Right cardiac atrium (tissue), 5 donors: ENCODE measurements at regions not wholly inside any gene's neighbourhood (a gene's known extent, or its start where the extent isn't known, plus 50 kb on each side); places are given as distances from the start of the nearest gene placed in this dataset.
"Not testable (repeated sequence)": the region's sequence is repeated elsewhere in the genome, so short reads cannot be mapped to it uniquely, and the experiment has no call there.

Source experiments
- ATAC-seq, 2 donors: fragments of 200-7000 bp; cut with Tn5 transposase; one replicate each; pipeline versions ENCODE4 v1.8.0 to v1.9.1; 2020; ENCODE audit warnings: moderate library complexity in 2 of 2, mild to moderate bottlenecking in 1 of 2
- DNase-seq, 3 donors: peaks; one replicate each; pipeline ENCODE4 v3.0.0-alpha.2; 2020
- H3K27ac ChIP-seq: one replicate; pipeline ENCODE4 v1.5.1; 2013; ENCODE audit warnings: mild to moderate bottlenecking, low read length, control low read depth, moderate library complexity
- H3K27me3 ChIP-seq: one replicate; pipeline ENCODE4 v1.6.1; 2013; ENCODE audit not compliant: control insufficient read depth, insufficient read depth
- H3K4me1 ChIP-seq: one replicate; pipeline ENCODE4 v1.6.1; 2013; ENCODE audit warnings: low read length; ENCODE audit not compliant: control insufficient read depth, insufficient read depth
- H3K4me3 ChIP-seq: one replicate; pipeline ENCODE4 v1.5.1; 2013; ENCODE audit warnings: low read length, control low read depth
- H3K9me3 ChIP-seq: one replicate; pipeline ENCODE4 v1.6.1; 2013; ENCODE audit warnings: low read length; ENCODE audit not compliant: control insufficient read depth
- WGBS: extraction: QIAGEN DNeasy Blood & Tissue Kit; methylation state at CpG from one replicate; pipeline ENCODE4 v1.1.7; 2013; 5-methylcytosine and 5-hydroxymethylcytosine counted together
- intact Hi-C, 4 donors: fragments of 100-400 bp; cut with DNase I; formaldehyde crosslinking; loops; one replicate each; pipeline versions ENCODE4 v1.11.0 to v1.14.0; 2022 to 2023
- donor health status: healthy with polysubstance abuse.
- donor health status: DM: no; HTN: yes; CAD: no.
- donor health status: DM: no; HTN: no; CAD: no.
- donor health status: DM: no; HTN: yes; CAD: no; lungs with severe emphysema.
- donor health status: DM: yes; HTN: yes; CAD: no.

DNA sequence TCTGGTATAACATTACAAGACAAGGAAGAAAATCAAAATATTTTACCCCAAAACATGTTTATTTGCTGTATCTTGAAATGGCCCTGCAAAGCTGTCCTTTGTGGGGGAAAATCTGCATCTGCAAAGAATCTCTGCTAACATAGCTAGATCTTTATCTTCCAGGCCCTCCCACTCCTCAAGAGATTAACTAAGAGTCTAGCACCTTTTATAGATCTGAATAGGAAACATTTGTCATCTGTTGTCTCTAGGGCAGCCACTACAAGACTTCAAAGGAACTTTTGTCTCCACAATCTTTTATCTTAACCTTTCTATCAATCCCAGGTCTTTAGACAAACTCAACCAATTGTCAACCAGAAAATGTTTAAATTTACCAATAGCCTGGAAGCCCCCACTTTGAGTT is 427.6 kb upstream of the ID2 start:
- H3K9me3 ChIP-seq, DNase-seq, H3K27ac ChIP-seq, ATAC-seq, H3K4me3 ChIP-seq, H3K27me3 ChIP-seq, H3K4me1 ChIP-seq, intact Hi-C loops: not testable (repeated sequence)

DNA sequence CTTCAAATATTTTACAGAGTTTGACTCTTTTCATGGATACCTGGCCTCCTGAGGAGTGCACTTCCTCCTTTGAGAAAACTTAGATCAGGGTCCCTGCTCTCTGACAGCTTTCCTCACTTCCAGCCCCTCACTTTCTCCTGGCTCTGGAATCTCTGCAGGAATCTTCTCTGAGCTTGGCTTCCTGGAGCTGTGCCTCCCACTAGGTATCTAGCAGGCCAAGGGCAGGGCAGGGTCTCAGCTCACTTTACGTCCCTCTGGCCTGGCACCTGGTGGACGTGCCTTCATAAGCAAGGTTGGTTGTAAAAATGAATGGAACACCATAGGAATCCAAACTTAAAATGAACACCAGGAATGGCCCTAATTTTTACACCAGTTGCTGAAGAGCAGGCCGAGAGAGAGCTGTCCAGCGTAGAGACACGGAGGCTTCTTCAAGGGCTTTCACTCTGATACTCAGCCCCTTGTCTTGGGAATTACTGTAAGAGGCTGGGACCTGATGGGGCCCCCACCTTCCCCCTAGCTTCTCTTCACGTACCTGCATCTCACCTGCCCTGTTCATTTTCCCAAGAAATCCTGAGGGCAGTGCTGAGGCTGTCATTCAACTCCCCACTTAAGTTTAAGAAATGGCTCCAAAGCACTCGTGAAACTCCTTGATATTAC is 426.9 kb upstream of the ID2 start:
- ATAC-seq (no peak), DNase-seq (no peak)
- H3K4me3 ChIP-seq, result no peak overlapping the region
- no peaks in the 10 kb centered on the region for H3K27me3 ChIP-seq
- H3K27ac ChIP-seq, result no peak overlapping the region
- 95% methylated on average over 7 of the region's 7 CpGs for WGBS
- intact Hi-C loops, result no loop called here
- no peaks in the 10 kb centered on the region for H3K9me3 ChIP-seq
- no peaks in the 10 kb centered on the region for H3K4me1 ChIP-seq

DNA sequence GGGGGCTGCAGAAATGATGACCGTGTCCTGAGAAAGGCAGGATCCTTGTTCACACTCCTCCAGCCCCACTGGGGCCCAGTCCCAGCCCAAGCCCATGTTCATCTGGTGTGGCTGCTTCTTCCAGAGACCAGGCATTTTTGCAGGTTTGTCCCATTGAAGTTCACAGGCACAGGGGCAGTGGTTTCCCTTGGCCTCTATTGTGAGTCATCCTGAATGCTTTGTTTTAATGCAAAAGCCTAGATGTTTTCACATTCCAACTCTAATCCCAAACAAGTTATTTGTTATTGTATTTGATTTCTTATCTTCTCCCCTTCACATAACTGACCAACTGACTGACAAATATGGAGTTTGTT is 426.4 kb upstream of the ID2 start:
- H3K4me1 ChIP-seq, result no peaks in the 10 kb centered on the region
- intact Hi-C loops, result no loop called here
- ATAC-seq, result no peak
- no peak overlapping the region for H3K4me3 ChIP-seq
- no peak overlapping the region for H3K27ac ChIP-seq
- 100% methylated on average over 1 of the region's 1 CpG for WGBS
- H3K9me3 ChIP-seq, result no peaks in the 10 kb centered on the region
- H3K27me3 ChIP-seq, result no peaks in the 10 kb centered on the region
- DNase-seq, result no peak

DNA sequence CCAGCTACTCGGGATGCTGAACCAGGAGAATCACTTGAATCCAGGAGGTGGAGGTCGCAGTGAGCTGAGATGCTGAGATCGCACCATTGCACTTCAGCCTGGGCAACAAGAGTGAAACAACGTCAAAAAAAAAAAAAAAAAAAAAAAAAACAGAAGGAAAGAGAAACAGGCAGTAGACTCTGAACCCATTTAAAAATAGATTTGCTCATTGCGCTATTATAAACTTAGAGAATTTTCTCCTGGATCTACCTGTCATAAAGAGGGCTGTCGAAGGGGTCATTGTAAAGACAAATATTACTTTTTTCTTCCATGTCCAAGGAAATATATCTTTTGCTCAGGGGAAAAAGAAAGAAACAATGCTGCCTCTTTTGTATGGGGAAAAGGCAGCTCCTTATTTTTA is 425.0 kb upstream of the ID2 start:
- DNase-seq (no peak), ATAC-seq (no peak)
- no peaks in the 10 kb centered on the region for H3K27me3 ChIP-seq
- no peaks in the 10 kb centered on the region for H3K4me1 ChIP-seq
- no peaks in the 10 kb centered on the region for H3K9me3 ChIP-seq
- intact Hi-C loops, result no loop called here
- WGBS, result 89% methylated on average over 6 of the region's 6 CpGs
- H3K27ac ChIP-seq, result no peak overlapping the region
- no peak overlapping the region for H3K4me3 ChIP-seq

DNA sequence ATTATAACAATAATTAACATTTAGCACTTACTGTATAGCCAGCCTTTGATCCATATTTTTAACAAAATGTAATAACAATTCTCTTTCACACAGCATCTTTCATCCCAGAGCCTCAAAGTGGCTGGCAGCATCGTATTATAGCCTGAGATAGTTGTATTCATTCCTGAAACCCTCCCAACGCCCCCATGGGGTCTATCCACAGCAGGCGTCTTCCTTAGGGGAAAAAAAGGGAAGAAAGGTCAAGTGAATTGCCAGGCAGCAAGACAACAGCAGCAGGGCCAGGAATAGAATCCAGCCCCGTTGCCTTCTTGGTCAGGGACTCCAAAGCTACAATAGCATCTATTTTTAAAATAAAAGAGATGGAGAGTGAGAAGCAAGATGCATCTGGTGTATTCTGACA is 424.4 kb upstream of the ID2 start:
- no peak overlapping the region for H3K27ac ChIP-seq
- no peaks in the 10 kb centered on the region for H3K4me1 ChIP-seq

DNA sequence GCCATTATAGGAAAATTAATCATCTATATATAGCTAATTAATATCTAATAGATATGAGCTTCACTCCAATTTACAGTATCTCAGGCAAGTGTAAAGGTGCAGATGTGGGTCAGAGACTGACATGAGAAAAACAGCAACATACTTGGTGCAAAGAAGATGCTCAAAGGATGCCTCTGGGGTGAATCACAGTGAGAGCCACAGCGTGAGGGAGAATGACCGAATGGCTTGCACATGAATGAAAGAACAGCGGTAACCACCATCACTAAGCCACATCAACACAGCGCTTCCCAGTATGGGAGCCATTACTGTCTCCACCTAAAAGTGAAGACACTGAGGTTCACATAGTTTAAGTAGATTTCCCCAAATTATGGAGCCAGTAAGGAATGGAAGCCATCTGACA is 423.4 kb upstream of the ID2 start:
- intact Hi-C loops, result no loop called here
- H3K9me3 ChIP-seq, result no peaks in the 10 kb centered on the region
- DNase-seq (no peak), ATAC-seq (no peak)
- 100% methylated on average over 4 of the region's 4 CpGs for WGBS
- H3K4me3 ChIP-seq, result no peak overlapping the region
- no peak overlapping the region for H3K27ac ChIP-seq
- H3K27me3 ChIP-seq, result no peaks in the 10 kb centered on the region
- H3K4me1 ChIP-seq, result no peaks in the 10 kb centered on the region

More for the DNA sequence above, 424.4 kb upstream of the ID2 start:
- H3K4me3 ChIP-seq, result no peak overlapping the region
- ATAC-seq, result no peak
- H3K27me3 ChIP-seq, result no peaks in the 10 kb centered on the region
- no peaks in the 10 kb centered on the region for H3K9me3 ChIP-seq
- intact Hi-C loops, result no loop called here
- 32% methylated on average over 4 of the region's 4 CpGs for WGBS
- DNase-seq, result no peak

DNA sequence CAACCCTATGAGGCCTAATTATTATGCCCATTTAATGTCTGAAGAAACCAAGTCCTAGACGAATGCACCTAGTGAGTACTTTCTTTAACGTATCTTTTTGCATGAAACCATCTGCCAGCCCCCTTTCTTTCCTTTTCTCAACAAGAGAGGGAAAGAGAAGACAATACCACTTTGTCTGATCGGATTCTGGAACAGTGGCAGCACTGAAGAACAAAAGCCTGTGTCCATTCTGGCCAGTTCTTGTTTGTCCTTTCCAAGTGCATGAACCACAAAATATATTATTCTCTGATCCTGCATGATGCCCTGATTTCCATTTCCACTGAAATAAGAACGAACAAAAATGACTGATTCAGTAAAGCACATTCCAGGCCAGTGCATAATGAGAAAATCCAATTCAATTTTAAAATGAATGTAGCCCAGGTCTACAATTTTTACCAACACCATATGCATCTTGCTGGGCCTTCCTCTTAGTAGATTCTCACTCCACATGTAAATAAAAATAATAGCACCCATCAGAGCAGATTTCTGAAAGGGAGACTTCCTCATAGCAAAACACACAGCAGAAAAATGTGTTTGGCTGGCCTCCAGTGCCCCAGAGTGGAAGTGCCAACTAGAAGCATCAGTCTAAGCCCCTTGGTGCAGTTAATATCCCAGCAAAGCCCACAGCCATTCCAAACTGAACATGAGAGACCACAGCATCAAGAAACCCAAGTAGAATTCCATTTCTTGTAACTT is 422.6 kb upstream of the ID2 start:
- Histone ChIP-seq H3K27me3 (no peaks in the 10 kb centered on the region), H3K4me3 (no peak overlapping the region), H3K9me3 (no peaks in the 10 kb centered on the region), H3K4me1 (no peaks in the 10 kb centered on the region), H3K27ac (no peak overlapping the region)
- 93% methylated on average over 4 of the region's 4 CpGs for WGBS
- ATAC-seq (no peak), DNase-seq (peak in 1 of 3 donors; percentile 72)
- intact Hi-C loops, result no loop called here

DNA sequence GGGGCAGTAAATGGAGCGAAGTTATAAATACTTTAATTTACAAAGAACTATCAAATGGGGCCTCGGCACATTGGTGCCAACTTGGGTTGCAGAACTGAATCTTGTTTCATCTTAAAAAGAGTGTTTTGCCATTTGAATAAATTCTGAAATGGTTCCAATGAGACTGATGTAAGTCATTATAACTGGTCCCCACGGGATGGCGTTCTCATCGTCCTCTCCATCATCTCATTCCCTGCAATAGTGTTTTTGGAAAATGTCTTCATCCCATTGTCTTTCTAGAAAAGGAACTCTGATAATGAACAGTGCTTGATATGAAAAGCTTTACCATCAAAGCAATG is 422.0 kb upstream of the ID2 start:
- Histone ChIP-seq H3K4me1 (no peaks in the 10 kb centered on the region), H3K27me3 (no peaks in the 10 kb centered on the region), H3K27ac (no peak overlapping the region), H3K4me3 (no peak overlapping the region), H3K9me3 (no peaks in the 10 kb centered on the region)
- intact Hi-C loops, result no loop called here
- WGBS, result 87% methylated on average over 5 of the region's 5 CpGs
- DNase-seq (no peak), ATAC-seq (no peak)

DNA sequence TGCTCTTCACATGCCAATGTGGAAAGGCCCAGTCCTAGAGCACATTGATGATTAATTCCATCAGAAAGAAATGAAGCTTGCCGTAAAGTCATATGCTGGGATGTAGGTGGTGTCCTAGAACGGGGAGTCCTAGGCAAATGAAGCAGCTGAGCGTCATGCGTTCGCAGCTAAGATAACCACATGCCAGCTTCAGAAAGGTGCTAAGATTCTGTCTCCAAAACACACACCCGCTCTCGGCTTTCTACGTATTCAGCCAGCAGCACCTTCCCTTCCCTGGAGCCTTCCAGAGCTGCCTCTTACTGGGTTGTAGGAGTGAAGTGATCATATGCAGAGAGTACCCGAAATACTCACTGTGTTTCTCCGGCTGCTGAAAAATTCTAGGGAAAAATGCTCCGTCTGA is 421.6 kb upstream of the ID2 start:
- intact Hi-C loops, result no loop called here
- H3K27ac ChIP-seq, result no peak overlapping the region

DNA sequence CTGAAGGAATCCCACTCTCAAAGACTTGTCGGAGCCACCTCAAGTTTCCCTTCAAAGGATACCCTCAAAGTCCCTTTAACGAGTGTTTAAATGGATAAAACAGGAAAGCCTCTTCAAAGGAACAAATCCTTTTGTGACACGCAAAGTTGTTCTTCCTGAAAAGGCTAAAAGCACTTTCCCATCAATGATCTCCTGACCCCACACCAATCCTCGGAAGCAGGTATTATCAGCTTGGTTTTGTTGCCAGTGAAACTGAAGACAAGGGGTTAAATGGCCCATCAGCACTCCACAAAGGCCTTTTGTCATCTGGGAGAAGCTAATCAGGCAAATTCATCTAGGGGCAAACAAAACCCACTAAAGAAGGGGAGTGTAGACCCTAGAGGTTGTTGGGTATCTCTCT is 418.0 kb upstream of the ID2 start:
- ATAC-seq (no peak), DNase-seq (no peak)
- Histone ChIP-seq H3K4me1 (peaks cover 4% of the 10 kb centered on the region), H3K27me3 (no peaks in the 10 kb centered on the region), H3K9me3 (no peaks in the 10 kb centered on the region), H3K4me3 (no peak overlapping the region), H3K27ac (no peak overlapping the region)
- intact Hi-C loops, result no loop called here
- WGBS, result 67% methylated on average over 4 of the region's 4 CpGs

More for the DNA sequence above, 421.6 kb upstream of the ID2 start:
- Histone ChIP-seq H3K4me1 (no peaks in the 10 kb centered on the region), H3K27me3 (no peaks in the 10 kb centered on the region), H3K9me3 (no peaks in the 10 kb centered on the region), H3K4me3 (no peak overlapping the region)
- WGBS, result 67% methylated on average over 11 of the region's 11 CpGs
- DNase-seq (no peak), ATAC-seq (peak; percentile 78 to 88)

DNA sequence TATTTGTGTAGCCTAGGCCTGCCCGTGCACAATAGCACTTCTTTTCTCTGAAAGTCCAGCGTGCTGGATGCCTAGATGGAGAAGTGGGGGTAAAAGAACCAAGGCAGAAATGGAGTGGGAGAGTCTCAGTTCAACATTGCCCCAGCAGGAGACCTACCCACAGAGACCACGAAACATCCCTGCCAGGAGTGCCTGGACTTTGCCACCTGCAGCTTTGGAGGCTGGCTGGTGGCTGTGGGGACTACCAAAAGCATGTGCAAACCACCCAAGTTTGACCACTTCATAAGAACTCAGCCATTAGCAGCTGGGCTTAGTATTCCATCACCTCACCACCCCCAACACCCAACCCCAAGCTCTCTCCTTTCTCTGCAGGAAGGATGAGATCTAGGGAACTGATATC is 416.9 kb upstream of the ID2 start:
- H3K4me3 ChIP-seq, result no peak overlapping the region
- ATAC-seq (no peak), DNase-seq (no peak)
- no peaks in the 10 kb centered on the region for H3K9me3 ChIP-seq
- H3K27ac ChIP-seq, result no peak overlapping the region
- H3K27me3 ChIP-seq, result no peaks in the 10 kb centered on the region
- H3K4me1 ChIP-seq, result peaks cover 4% of the 10 kb centered on the region
- 95% methylated on average over 3 of the region's 3 CpGs for WGBS
- intact Hi-C loops, result no loop called here
